ENCODE measurements at regions not wholly inside any gene's neighbourhood (a gene's known extent, or its start where the extent isn't known, plus 50 kb on each side); places are given as distances from the start of the nearest gene placed in this dataset.

GRCh38 chr11:80173371-80174136, 732.7 kb upstream of the TENM4 start:
- no peak for TF ChIP-seq CTCF (IDR thresholded peaks at IDR 0.05 in 4 of 5, conservative IDR thresholded peaks at IDR 0.05 in 1 of 5)
- TF ChIP-seq POLR2A (IDR thresholded peaks at IDR 0.05): no peak

Measured in gastrocnemius medialis (tissue), 4 donors.